IPS-15b (cell line): ENCODE measurements at regions not wholly inside any gene's neighbourhood (a gene's known extent, or its start where the extent isn't known, plus 50 kb on each side); places are given as distances from the start of the nearest gene placed in this dataset.
"Not testable (repeated sequence)": the region's sequence is repeated elsewhere in the genome, so short reads cannot be mapped to it uniquely, and the experiment has no call there.

Experiments used
- H3K27me3 ChIP-seq: one replicate; pipeline ENCODE4 v1.6.1; 2013; ENCODE audit warnings: low read length; ENCODE audit not compliant: control insufficient read depth, insufficient read depth
- H3K36me3 ChIP-seq: one replicate; pipeline ENCODE4 v1.6.1; 2013; ENCODE audit warnings: low read length; ENCODE audit not compliant: control insufficient read depth, insufficient read depth
- H3K4me1 ChIP-seq: one replicate; pipeline ENCODE4 v1.6.1; 2013; ENCODE audit warnings: mild to moderate bottlenecking, low read length; ENCODE audit not compliant: control insufficient read depth, insufficient read depth
- H3K4me3 ChIP-seq: one replicate; pipeline ENCODE4 v1.5.1; 2013; ENCODE audit warnings: low read depth, low read length
- H3K9ac ChIP-seq: one replicate; pipeline ENCODE4 v1.6.1; 2013; ENCODE audit warnings: low read depth, mild to moderate bottlenecking, low read length
- H3K9me3 ChIP-seq: one replicate; pipeline ENCODE4 v1.6.1; 2013; ENCODE audit warnings: mild to moderate bottlenecking, low read length; ENCODE audit not compliant: control insufficient read depth, insufficient read depth

DNA sequence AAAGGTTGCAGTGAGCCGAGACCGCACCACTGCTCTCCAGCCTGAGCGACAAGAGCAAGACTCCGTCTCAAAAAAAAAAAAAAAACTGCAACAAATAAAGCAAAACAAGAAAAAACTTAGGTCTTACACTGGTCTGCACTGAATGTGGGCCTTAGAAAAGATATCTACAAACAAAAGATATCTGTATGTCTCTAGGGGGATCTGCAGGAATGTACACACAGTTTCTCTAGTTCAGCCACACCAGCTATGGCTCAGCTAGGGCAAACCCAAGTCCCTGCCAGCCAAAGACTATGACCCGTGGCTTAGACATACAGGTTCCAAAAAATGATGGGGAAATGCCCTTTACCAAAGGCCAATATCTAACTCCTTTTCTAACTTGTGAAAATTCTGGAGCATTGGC lies 202.4 kb upstream of the KAZN start:
- H3K36me3 ChIP-seq, result no peaks in the 10 kb centered on the region
- H3K4me1 ChIP-seq, result no peaks in the 10 kb centered on the region
- no peak overlapping the region for H3K4me3 ChIP-seq
- H3K27me3 ChIP-seq, result peaks cover 3% of the 10 kb centered on the region
- no peak overlapping the region for H3K9ac ChIP-seq
- H3K9me3 ChIP-seq, result no peaks in the 10 kb centered on the region

DNA sequence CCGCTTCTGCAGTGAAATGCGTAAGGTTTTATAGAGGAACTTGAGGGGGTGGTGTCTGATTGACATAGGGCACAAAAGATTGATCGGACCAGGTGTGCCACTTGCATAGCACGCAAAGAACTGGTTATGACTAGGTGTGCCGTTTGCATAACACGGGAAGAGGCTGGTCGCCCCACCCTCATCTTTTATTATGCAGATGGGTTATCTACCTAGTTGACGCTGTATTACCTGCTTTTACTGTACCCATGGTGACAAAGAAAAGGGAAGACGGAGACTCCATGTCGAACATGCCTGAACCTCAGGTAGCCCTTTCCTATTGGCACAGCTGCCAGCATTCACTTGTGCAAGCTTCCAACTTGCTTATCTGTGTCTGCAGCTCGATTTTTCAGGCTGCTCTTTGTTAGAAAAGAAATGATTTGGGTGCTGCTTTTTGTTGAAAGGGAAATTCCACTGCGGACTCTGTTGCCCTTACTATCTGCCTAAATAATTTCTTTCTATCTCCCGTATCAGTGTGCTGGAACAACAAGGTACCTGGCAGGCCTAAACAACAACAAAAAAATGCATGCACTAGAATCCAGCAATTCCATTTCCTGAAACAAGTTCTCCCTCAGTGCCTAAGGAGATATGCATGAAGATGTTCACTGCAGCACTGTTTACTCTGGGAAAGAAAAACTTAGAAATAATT lies 194.4 kb upstream of the KAZN start:
- Histone ChIP-seq H3K36me3 (no peaks in the 10 kb centered on the region), H3K4me1 (peaks cover 20% of the 10 kb centered on the region), H3K27me3 (peaks cover 3% of the 10 kb centered on the region), H3K4me3 (peak overlapping the region; percentile 27), H3K9me3 (no peaks in the 10 kb centered on the region), H3K9ac (peak overlapping the region; percentile 30)

DNA sequence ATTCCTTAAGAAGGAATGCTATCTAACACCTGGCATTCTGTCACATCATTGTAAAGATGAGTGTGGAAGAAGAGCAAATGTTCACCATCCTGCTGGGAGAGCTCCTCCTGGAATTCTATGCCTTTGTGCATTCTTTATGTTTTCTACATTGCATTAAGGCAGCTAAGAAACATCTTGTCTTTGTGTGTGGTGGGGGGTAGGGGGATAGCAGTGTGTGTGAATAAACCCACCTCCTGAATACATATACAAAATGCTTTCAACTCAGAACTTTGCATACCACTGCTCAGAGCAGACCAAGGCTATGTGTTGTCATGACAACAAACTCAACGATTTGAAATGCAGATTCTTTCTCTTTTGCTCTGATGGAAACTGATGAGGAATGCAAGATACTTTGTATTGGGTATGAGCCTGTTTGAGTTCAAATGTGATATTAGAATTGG lies 193.6 kb upstream of the KAZN start:
- no peak overlapping the region for H3K9ac ChIP-seq
- H3K36me3 ChIP-seq, result no peaks in the 10 kb centered on the region
- H3K27me3 ChIP-seq, result peaks cover 3% of the 10 kb centered on the region

DNA sequence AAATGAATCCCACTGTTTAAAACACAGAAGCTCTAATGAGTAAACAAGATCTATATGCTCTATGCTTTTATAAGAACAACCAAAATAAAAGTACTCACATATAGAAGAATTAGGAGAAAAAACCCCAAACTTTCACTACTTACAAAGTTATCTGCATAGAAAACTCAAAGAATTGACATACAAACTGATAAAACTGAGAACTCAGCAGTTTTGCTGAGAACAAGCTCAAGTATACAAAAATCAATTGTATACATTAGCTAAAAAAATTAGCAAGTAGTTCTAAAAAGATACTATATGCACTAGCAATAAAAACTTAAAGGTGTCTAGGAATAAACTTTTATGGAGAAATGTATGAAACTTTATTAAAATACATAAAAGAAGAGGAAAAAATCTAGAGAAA lies 186.2 kb upstream of the KAZN start:
- H3K4me3 ChIP-seq, result no peak overlapping the region
- peaks cover 3% of the 10 kb centered on the region for H3K4me1 ChIP-seq
- no peak overlapping the region for H3K9ac ChIP-seq
- H3K9me3 ChIP-seq, result no peaks in the 10 kb centered on the region
- H3K27me3 ChIP-seq, result no peaks in the 10 kb centered on the region
- no peaks in the 10 kb centered on the region for H3K36me3 ChIP-seq

More for the DNA sequence above, 193.6 kb upstream of the KAZN start:
- Histone ChIP-seq H3K4me3 (no peak overlapping the region), H3K4me1 (peaks cover 20% of the 10 kb centered on the region), H3K9me3 (no peaks in the 10 kb centered on the region)

DNA sequence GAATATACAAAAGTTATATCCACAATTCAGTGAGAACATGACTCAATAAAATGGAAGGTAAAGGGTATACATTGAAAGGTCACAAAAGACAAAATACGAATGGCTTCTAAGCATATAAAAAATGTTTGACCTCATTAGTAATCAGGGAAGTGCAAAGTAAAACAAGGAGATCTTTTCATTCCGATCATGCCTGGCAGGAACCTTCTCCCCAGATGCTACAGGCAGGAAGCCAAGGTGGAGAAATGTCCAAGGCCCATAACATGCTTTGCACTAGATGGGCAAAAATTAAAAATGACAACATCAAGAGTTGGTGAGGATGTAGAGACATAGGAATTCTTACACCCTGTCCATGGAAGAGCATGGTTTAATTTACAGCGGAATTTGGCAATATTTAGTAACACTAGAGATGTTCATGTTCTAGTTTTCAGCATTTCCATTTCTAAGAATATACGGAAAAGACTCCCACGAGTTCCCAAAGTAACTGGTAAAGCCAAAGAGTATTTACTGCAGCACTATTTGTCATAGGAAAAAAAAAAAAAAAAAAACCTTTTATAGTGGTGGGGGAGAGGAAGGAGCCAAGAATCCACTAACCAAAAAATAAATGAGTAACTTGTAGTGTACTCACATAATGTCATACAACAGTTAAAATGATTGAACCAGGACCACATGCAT lies 184.5 kb upstream of the KAZN start:
- H3K9ac ChIP-seq, result no peak overlapping the region
- H3K9me3 ChIP-seq, result no peaks in the 10 kb centered on the region
- peaks cover 3% of the 10 kb centered on the region for H3K4me1 ChIP-seq
- H3K36me3 ChIP-seq, result no peaks in the 10 kb centered on the region
- no peak overlapping the region for H3K4me3 ChIP-seq
- no peaks in the 10 kb centered on the region for H3K27me3 ChIP-seq

DNA sequence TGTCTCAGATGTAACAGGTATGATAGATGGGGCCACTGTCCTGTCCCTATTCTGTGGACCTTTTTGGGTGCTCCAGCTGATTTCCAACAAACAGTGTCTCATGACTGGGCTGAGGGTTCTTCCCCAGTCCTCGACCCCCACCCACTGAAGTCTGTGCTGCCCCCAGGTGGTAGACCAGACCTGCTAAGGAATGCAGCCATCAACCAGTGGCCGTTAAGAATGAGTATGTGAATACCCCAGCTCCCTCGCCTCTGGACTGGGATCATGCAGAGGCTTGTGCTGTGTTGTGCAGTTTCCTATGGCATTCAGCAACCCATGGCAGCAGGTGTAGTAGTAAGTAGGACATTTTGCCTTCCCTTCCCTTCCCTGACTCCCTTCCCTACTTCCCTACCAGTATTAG lies 183.1 kb upstream of the KAZN start:
- H3K4me1 ChIP-seq, result peaks cover 3% of the 10 kb centered on the region
- H3K9ac ChIP-seq, result no peak overlapping the region
- H3K36me3 ChIP-seq, result no peaks in the 10 kb centered on the region
- H3K27me3 ChIP-seq, result no peaks in the 10 kb centered on the region
- no peak overlapping the region for H3K4me3 ChIP-seq
- H3K9me3 ChIP-seq, result no peaks in the 10 kb centered on the region

DNA sequence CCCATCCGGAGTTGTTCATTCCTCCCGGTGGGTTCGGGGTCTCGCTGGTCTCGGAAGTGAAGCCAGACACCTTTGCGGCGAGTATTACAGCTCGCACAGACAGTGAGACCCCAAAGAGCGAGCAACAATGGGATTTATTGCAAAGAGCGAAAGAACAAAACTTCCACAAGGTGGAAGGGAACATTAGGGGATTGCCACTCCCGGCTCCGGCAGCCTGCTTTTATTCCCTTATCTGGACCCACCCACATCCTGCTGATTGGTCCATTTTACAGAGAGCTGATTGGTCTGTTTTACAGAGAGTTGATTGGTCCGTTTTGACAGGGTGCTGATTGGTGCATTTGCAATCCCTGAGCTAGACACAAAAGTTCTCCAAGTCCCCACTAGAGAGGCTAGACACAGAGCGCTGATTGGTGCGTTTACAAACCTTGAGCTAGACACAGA lies 178.7 kb upstream of the KAZN start:
- H3K36me3 ChIP-seq, H3K4me1 ChIP-seq, H3K9me3 ChIP-seq, H3K4me3 ChIP-seq, H3K9ac ChIP-seq, H3K27me3 ChIP-seq: not testable (repeated sequence)

DNA sequence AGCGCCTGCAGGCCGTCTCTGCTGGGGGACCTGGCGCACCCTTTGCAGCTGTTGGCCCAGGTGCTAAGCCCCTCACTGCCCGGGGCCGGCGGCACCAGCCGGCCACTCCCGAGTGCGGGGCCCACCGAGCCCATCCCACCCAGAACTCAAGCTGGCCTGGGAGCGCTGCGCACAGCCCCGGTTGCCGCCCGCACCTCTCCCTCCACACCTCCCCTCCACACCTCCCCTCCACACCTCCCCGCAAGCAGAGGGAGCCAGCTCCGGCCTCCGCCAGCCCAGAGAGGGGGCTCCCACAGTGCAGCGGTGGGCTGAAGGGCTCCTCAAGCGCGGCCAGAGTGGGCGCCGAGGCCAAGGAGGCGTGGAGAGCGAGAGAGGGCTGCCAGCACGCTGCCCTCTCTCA lies 177.8 kb upstream of the KAZN start:
- H3K9ac ChIP-seq, result no peak overlapping the region
- H3K4me1 ChIP-seq, result peaks cover under 1% of the 10 kb centered on the region
- no peaks in the 10 kb centered on the region for H3K27me3 ChIP-seq
- no peaks in the 10 kb centered on the region for H3K9me3 ChIP-seq
- H3K4me3 ChIP-seq, result no peak overlapping the region
- no peaks in the 10 kb centered on the region for H3K36me3 ChIP-seq

DNA sequence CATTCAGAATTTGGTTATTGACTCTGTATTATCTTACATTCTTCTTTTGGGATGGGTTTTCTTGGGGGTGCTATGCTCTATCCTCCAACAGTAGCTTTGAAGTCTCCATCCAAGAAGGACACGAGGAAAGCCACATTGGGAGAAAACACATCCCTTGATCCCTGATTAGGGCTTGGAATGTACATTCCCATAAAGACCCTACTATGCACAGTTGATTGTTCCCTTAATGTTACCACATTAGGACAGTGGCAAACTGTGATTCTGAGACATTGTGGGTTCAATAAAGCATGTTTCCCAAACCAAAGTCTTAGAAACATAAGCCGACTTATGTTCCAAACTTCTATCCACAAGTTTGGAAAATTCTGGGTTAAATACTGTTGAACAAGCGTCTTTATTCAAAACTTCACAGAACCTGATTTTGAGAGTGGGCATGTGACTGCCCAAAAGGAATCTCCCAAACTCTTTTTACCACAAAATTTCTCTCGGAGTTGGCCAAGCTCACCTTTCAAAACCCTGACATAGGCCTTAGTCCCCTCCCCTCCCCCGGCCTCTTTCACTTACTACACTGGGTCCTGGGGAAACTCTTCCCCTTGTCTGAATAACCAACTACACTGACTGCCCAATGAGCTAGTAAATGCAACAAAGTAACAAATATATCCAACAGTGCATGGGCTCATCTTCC lies 177.0 kb upstream of the KAZN start:
- Histone ChIP-seq H3K27me3 (no peaks in the 10 kb centered on the region), H3K9ac (no peak overlapping the region), H3K4me1 (no peaks in the 10 kb centered on the region), H3K9me3 (no peaks in the 10 kb centered on the region), H3K36me3 (no peaks in the 10 kb centered on the region), H3K4me3 (no peak overlapping the region)

DNA sequence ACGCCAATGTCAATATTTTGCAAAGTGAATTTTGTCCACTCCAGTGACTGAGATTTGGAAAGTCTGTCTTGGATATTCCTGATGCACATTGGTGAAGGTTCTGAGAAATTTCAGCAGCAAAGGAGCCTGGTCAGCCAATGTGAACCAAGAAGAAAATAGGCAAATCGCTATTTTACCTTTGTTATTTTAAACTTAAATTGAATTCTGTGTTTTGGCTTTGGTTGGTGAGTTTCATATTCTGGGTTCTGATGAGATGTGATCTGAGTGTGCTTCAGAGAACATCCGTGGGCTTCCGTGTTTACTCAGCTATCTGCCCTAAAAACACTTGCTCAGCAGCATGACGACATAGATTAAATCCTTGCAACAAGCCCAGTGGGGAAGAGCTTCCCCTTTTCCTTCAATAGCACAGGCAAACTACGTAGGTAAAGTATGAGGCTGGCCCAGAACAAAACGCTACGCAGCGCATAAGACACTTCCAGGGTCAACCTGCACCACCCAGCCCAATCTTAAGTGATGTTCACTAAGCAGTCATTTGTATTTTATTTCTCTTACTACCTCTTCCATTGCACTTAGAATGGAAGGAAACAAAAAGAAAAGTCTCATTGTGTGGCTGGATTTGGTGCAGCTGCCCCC lies 176.4 kb upstream of the KAZN start:
- no peak overlapping the region for H3K4me3 ChIP-seq
- H3K4me1 ChIP-seq, result no peaks in the 10 kb centered on the region
- H3K27me3 ChIP-seq, result no peaks in the 10 kb centered on the region
- H3K9ac ChIP-seq, result no peak overlapping the region
- no peaks in the 10 kb centered on the region for H3K9me3 ChIP-seq
- H3K36me3 ChIP-seq, result no peaks in the 10 kb centered on the region

DNA sequence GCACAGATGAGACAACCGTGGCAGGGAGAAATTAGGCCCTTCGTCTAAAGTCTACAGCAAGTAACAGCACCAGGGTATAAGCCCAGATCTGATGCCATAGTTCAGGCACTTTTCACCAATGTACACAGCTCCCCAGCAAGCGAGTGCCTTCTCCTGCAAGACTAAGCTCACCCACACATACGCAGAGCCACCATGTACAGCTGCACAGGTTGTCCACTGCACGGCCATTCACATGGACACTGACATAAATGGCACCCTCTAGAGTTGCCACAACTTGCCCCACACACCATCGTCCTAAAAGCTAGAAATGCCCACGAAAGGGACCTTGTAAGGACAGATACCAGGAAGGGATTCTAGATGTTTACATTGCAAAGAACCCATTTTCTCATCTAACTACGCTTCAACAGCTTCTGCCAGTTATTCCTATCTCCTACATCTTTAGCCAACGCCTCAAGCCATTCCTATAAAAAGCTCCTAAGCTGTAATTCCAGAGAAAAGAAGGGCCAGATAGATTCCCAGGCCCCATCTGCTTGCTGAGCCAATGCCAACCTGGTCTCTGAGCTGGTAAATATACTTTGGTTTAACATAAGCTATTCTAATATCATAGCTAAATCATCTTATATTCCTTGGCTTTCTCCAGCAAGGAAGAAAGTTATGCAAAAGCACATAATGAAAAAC lies 174.0 kb upstream of the KAZN start:
- Histone ChIP-seq H3K27me3 (no peaks in the 10 kb centered on the region), H3K9ac (no peak overlapping the region), H3K9me3 (no peaks in the 10 kb centered on the region), H3K4me1 (no peaks in the 10 kb centered on the region), H3K4me3 (no peak overlapping the region), H3K36me3 (no peaks in the 10 kb centered on the region)
